ENCODE measurements at regions not wholly inside any gene's neighbourhood (a gene's known extent, or its start where the extent isn't known, plus 50 kb on each side); places are given as distances from the start of the nearest gene placed in this dataset.

DNA sequence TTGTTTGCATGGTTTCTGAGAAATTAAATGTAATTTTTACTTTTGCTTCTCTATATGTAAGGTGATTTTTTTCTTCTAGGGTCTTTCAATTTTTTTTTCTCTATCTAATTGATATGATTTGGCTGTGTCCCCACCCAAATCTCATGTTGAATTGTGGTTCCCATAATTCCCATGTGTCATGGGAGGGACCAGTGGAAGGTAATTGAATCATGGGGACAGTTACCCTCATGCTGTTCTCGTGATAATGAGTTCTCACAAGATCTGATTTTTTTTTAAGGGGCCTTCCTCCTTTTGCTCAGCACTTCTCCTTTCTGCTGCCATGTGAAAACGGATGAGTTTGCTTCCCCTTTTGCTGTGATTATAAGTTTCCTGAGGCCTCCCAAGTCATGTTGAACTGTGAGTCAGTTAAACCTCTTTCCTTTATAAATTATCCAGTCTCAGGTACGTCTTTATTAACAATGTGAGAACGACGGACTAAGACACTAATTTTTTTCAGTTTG, 150.8 kb downstream of the MTRR start:
- no peaks in the 10 kb centered on the region for H3K9me3 ChIP-seq (ENCODE audit: control insufficient read depth, low read length)
- Mint-ChIP-seq H3K9me3 (peaks cover 1% of the 10 kb centered on the region), H3K4me3 (no peak overlapping the region), H3K27me3 (ENCODE audit: insufficient read depth) (no peaks in the 10 kb centered on the region), H3K4me1 (no peaks in the 10 kb centered on the region), H3K27ac (no peak overlapping the region), H3K36me3 (ENCODE audit: low read depth) (no peaks in the 10 kb centered on the region)
- H3K27me3 ChIP-seq (ENCODE audit: control insufficient read depth, insufficient read depth, low read length, poor library complexity, severe bottlenecking): no peaks in the 10 kb centered on the region
- no peak overlapping the region for H3K27ac ChIP-seq (ENCODE audit: low read depth, low read length)
- H3K4me3 ChIP-seq (ENCODE audit: low read length): no peak overlapping the region
- TF ChIP-seq, protein P1, sequence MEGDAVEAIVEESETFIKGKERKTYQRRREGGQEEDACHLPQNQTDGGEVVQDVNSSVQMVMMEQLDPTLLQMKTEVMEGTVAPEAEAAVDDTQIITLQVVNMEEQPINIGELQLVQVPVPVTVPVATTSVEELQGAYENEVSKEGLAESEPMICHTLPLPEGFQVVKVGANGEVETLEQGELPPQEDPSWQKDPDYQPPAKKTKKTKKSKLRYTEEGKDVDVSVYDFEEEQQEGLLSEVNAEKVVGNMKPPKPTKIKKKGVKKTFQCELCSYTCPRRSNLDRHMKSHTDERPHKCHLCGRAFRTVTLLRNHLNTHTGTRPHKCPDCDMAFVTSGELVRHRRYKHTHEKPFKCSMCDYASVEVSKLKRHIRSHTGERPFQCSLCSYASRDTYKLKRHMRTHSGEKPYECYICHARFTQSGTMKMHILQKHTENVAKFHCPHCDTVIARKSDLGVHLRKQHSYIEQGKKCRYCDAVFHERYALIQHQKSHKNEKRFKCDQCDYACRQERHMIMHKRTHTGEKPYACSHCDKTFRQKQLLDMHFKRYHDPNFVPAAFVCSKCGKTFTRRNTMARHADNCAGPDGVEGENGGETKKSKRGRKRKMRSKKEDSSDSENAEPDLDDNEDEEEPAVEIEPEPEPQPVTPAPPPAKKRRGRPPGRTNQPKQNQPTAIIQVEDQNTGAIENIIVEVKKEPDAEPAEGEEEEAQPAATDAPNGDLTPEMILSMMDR (conservative IDR thresholded peaks at IDR 0.05): no peak
- H3K4me1 ChIP-seq (ENCODE audit: control insufficient read depth, insufficient read depth, low read length): no peaks in the 10 kb centered on the region
- H3K9ac ChIP-seq (ENCODE audit: extremely low read depth, low read length, poor library complexity, severe bottlenecking): no peak overlapping the region
- WGBS, 2 experiments (ENCODE audit: insufficient coverage in 1 of 2, insufficient read length in 1 of 2): 78 to 93% methylated on average over 2 to 5 of the region's 5 CpGs
- no peak for DNase-seq
- no peaks in the 10 kb centered on the region for H3K36me3 ChIP-seq (ENCODE audit: control insufficient read depth, insufficient read depth, low read length)

- H3K4me1 Mint-ChIP-seq: peaks cover 8% of the 10 kb centered on the region
- Histone ChIP-seq H3K27me3 (ENCODE audit: control insufficient read depth, insufficient read depth, low read length, poor library complexity, severe bottlenecking) (no peaks in the 10 kb centered on the region), H3K4me1 (ENCODE audit: control insufficient read depth, insufficient read depth, low read length) (no peaks in the 10 kb centered on the region), H3K4me3 (ENCODE audit: low read length) (no peak overlapping the region), H3K36me3 (ENCODE audit: control insufficient read depth, insufficient read depth, low read length) (no peaks in the 10 kb centered on the region), H3K9ac (ENCODE audit: extremely low read depth, low read length, poor library complexity, severe bottlenecking) (no peak overlapping the region), H3K9me3 (ENCODE audit: control insufficient read depth, low read length) (no peaks in the 10 kb centered on the region), H3K27ac (ENCODE audit: low read depth, low read length) (no peak overlapping the region)
- no peak overlapping the region for H3K4me3 Mint-ChIP-seq
- H3K36me3 Mint-ChIP-seq (ENCODE audit: low read depth): no peaks in the 10 kb centered on the region
- H3K27me3 Mint-ChIP-seq (ENCODE audit: insufficient read depth): no peaks in the 10 kb centered on the region
- peaks cover 1% of the 10 kb centered on the region for H3K9me3 Mint-ChIP-seq
- H3K27ac Mint-ChIP-seq: no peak overlapping the region
- TF ChIP-seq, protein P1 (conservative IDR thresholded peaks at IDR 0.05): no peak
- WGBS, 2 experiments (ENCODE audit: insufficient coverage in 1 of 2, insufficient read length in 1 of 2): 73% methylated on average over 5 of the region's 5 CpGs; no CpG with 5 or more reads in 1 of the 2 experiments
- DNase-seq: no peak
Observed at GRCh38 chr5:8020861-8021514, 152.0 kb downstream of the MTRR start.

DNA sequence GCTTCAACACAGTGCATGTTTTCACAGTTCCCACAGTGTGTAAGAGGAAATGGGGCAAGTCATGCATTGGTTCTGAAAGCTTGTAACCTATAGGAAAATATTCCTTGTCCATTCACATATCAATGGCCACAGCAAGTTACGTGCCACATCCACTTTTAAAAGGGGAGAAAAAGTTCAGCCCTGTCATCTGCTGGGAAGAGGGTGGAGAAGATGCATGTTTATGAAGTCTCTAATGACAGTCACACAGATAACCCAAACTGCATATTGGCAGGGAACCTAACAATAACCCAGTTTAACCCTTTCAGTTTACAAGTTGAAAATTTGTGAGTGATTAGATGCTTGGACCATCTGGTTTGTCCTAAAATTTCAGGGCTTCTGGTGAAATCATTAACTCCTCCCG, 159.3 kb downstream of the MTRR start:
- Mint-ChIP-seq H3K4me1 (peaks cover 13% of the 10 kb centered on the region), H3K9me3 (no peaks in the 10 kb centered on the region)
- no peak for DNase-seq

More for the DNA sequence above, 159.3 kb downstream of the MTRR start:
- Mint-ChIP-seq H3K36me3 (ENCODE audit: low read depth) (no peaks in the 10 kb centered on the region), H3K27ac (no peak overlapping the region), H3K4me3 (no peak overlapping the region), H3K27me3 (ENCODE audit: insufficient read depth) (no peaks in the 10 kb centered on the region)
- Histone ChIP-seq H3K9ac (ENCODE audit: extremely low read depth, low read length, poor library complexity, severe bottlenecking) (no peak overlapping the region), H3K4me3 (ENCODE audit: low read length) (no peak overlapping the region), H3K4me1 (ENCODE audit: control insufficient read depth, insufficient read depth, low read length) (no peaks in the 10 kb centered on the region), H3K27me3 (ENCODE audit: control insufficient read depth, insufficient read depth, low read length, poor library complexity, severe bottlenecking) (no peaks in the 10 kb centered on the region), H3K36me3 (ENCODE audit: control insufficient read depth, insufficient read depth, low read length) (no peaks in the 10 kb centered on the region), H3K9me3 (ENCODE audit: control insufficient read depth, low read length) (no peaks in the 10 kb centered on the region), H3K27ac (ENCODE audit: low read depth, low read length) (no peak overlapping the region)
- 96% methylated on average over 2 of the region's 2 CpGs; no CpG with 5 or more reads in 1 of the 2 experiments for WGBS, 2 experiments (ENCODE audit: insufficient coverage in 1 of 2, insufficient read length in 1 of 2)
- TF ChIP-seq, protein P1 (conservative IDR thresholded peaks at IDR 0.05): no peak

Measured in endodermal cell (in vitro differentiated cells).